NCI-H1092 treated with DMSO at 0.1 percent for 48 hours (cell line): ENCODE measurements at regions not wholly inside any gene's neighbourhood (a gene's known extent, or its start where the extent isn't known, plus 50 kb on each side); places are given as distances from the start of the nearest gene placed in this dataset.

Experiments used
- DNase-seq: peaks from one replicate; lab custom pipeline; 2025; lab: John Stamatoyannopoulos, UW

DNA sequence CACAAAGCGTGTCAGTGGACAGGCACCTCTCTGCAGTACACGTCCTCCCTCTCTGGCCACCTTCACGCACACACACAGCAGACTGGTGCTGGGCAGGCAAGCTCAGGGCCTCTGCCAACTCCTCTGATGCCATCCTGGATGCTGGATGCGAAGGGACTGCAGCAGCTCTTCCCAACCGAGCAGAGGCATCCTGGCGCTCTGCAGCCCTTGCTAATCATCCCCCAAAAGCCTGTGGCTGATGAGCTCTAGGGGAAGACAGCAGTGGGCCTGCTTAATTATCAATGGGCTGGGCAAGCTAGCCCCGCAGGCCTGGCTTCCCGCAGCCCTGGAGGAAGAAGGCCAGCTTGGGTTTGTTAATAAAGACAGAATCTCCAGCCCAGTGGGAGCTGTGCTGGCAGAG lies 71.3 kb upstream of the TEX51 start:
- no peak for DNase-seq

DNA sequence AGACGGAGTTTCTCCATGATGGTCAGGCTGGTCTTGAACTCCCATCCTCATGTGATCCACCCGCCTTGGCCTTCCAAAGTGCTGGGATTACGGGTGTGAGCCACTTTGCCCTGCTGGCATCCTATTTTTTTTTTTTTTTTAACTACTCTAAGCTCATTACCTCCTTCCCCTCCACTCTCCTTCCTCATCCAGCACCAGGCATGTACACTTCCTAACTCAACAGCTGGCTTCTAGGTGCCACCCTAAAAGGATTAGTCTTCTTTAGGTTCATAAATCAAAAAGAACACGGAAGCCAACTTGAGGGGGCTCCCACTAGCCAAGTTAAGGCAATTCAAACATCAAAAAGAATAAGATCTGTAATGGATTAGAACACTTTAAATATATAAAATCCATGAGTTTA lies 70.6 kb upstream of the TEX51 start:
- DNase-seq, result no peak

DNA sequence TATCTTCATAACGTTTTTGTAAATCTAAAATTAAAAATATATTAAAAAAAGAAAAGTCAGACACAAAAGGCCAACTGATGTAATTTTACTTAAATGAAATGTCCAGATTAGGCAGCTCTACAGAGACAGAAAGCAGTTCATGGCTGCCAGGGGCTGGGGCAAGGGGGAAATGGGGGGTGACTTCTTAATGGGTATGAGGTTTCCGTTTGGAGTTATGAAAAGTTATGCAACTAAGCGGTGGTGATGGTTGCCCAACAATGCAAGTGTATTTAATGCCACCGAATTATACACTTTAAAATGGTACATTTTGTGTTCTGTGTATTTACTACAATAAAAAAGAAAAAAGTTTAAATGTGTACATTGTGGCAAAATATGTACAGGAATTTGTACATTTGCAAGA lies 70.2 kb upstream of the TEX51 start:
- no peak for DNase-seq

DNA sequence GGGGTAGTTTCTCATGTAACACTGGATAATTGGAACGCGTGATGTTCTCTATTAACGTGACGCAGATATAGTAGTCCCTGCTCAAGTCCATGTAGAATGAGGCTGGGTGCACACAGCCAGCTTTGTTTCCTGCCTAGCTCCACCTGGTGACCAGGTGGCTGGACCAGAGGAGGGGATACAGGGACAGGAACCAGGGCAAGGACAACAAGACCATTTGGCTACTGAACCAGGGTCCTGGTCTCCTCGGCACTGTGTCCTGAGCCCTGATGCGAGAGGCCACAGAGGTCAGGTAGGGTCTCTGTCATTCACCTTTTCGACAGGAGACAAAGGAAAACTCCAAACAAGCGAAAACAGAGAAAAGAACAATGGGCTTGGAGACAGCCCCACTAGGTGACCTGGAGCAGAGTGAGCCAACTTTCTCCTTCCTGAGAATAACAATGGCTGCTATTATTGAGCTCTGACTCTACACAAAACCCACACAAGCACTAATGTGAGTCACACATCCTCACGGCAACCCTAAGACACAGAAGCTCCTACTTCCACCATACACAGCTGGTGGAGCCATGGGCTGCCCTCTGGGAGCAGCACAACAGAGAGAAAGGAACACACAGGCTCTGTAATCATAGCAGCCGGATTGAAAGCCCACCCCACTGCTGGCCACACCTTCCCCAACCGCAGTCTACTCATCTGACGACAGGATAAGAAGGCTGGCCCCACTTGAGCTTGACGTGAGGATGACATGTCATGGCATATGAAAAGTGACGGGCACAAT lies 67.3 kb upstream of the TEX51 start:
- DNase-seq, result no peak

DNA sequence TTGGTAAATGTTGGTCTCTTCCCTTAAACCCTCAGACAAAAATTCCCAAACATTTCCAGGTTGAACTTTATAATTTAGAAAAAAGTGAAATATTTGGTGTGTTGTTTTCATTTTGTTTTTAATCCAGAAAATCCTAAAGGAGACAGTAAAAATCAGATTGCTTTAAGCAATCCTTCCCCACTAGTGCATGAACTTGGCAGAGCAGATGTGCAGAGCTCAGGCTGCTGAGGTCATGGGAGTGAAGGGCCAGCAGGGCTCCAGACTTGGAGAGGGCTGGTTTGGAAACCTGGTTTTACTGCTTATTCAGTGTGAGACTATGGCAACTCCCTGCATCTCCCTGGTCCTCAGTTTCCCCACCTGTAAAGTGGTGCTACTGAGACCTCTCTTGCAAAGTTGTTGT lies 66.7 kb upstream of the TEX51 start:
- no peak for DNase-seq

DNA sequence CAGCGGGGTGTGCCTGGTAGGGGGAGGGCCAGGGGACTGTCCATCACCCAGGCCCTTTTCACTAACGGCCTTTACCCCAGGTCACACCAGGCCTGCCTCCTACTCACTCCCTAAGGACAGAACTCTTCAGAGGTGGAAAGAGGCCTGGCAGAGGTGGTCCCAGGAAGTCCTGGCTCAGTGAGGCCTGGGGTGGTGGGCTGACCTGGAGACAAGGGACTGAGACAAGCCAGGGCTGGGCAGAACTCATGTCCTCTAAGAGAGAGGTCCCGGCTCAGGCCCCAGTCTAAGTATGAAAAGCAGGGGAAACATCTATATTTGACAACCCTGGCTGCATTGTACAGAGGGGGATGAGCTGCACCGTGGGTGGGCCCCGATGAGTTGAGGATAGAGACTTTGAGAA lies 65.9 kb upstream of the TEX51 start:
- no peak for DNase-seq

DNA sequence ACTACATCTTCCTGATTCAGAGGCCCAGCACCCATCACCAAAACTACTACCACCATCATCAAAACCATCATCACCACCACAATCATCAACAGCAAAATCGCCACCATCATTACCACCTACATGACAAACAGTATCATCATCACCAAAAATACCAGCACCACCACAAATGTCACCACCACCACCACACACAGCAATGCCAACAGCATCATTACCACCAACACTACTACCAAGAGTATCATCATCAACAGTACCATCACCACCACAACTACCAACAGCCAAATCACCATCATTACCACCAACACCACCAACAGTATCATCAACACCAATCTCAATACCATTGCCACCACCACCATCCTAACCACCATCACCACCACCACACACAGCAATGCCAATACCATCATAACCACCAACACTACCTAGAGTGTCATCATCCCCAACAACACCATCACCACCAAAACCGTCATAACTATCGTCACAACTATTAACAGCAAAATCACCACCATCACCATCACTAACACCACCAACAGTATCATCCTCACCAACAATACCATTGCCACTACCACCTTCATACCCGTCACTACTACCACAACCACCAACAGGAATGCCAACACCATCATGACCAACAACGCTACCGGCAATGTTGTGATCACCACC lies 64.6 kb upstream of the TEX51 start:
- no peak for DNase-seq

DNA sequence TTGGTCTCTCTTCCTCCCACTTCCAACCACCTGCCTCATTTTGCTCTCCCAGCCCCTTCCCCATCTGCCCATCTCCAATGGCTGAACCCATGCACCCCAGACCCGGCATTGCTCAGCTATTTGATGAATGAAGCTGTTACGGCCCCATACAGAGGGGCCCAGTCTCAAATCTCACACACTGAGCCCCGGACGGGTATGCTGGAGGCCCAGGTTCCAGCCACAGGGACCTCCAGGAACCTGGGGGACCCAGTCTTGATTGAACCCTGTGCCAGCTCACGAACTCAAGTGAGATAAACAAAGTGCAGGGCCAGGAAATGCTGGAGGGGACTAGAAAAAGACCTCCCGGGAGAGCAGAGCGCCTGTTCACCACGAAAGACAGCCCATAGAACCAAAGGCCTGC lies 63.4 kb upstream of the TEX51 start:
- DNase-seq, result no peak

DNA sequence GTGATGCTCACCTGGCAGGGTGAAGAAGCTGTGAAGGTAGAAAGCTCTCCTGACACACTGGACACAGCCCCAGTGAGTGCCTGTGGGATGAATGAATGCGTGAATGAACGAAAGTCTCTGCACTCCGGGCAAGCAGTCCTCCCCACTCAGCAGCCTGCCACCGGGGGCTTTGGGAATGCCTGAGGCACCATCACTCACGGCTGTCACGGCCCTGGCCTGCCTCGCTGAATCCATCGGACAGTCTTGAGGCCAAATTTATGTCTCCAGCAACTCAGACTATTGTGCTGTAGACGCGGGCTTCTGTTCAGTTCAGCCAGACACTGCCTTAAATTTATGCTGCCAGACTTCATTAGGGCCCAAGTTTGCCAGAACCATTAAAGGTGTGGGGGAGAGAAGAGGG lies 62.9 kb upstream of the TEX51 start:
- DNase-seq, result no peak

DNA sequence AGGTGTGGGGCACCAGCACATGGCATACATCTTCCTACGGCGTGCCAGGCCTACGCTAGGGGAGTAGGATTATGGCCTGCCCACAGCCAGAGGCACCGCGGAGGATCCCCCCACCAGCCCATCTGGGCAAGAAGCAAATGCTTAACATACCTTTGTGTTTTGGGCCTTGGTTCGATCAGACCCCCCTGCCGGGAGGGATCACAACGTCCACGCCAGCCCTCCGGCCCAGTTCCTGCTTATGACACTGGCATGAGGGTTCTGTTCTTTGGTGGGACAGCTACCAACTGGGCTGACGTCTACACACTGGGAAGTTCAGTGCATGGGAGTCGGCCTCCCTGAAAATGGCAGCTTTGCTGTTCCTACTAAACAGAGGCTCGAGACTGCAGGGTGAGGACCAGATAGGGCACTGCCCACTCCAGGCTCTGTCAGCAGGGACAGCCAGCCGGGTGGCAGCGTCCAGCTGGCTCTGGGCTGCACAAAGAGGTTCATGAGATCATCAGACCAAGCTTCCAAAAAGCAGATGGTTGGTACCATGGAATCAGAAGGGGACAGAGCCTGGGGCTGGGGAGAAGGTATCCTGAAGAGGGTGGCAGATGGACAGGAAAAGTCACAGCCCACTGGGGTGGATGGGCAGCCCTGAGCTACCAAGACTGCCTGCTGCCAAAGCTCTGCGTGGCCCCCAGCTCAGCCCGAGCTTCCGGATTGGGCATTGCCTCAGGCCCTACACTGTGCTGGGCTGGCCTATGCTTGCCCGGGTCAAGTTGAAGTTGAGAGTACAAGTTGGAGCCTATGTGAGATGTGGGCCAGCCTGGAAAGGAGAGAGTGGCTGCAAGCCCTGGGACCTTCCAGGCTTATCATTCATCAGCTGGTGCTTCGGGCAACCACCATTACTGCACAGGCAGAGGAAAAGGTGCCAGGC lies 61.7 kb upstream of the TEX51 start:
- no peak for DNase-seq

DNA sequence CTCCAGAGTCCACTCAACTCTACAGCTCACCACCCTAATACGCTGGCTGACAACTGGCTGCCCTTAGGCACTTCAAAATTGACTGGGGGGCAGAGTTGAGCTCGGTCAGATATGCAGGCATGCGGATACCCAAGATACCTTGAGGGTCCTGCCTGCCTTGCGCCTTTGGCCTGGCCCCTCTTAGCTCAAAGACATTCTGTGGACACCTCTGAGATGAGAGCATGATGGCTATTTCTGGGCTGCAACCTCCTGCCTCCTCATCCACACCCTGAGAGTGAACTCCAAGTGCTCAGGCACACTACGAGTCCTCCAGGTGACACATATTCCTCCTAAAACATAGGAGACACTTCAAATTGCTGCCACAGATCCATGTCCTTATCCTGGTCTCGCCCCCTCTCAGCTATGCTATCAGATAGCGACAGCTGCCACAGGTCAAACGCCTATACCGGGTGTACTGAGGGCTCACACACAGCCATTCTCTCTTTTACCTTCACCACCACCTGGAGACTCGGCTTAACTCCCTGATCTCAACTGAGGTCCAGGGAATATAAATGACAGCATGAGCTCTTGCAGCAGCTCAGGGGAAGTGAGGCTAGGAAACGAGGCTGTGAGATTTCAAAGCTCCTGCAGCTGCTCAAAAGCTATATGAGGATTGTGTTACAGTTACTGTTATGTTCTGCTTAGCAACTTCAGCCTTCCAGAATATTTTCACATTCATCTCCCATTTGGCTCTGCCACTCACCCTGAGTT lies 60.5 kb upstream of the TEX51 start:
- DNase-seq, result no peak

DNA sequence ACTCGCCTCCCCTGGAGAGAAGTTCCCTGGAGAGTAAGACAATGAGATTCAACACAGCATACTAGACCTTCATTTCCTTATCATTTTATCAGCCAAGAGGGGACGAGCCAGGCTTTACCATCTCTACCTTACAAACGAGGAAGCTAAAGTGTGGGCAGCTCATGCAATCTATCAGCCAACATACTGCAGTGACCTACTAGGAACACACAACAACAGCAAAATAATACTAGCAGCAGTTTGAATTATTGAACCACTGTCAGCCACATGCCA lies 60.0 kb upstream of the TEX51 start:
- no peak for DNase-seq

DNA sequence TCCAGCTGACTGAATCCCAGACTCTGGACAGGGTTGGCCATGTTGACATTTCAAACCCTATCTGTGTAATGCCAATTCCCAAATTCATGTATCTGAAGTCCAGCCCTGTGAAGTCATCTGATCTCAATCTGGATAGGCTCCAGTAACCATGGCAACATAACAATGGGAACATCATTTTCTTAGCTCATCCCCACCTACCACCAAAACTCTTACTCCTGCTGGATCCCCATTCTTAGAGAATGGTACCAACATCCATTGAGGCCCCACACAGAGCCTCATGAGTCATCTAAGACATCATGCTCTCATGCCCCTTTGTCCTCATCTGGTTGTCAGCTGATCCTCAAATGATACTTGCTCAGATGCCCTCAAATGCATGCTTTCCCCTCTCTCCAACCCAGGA lies 58.9 kb upstream of the TEX51 start:
- no peak for DNase-seq

DNA sequence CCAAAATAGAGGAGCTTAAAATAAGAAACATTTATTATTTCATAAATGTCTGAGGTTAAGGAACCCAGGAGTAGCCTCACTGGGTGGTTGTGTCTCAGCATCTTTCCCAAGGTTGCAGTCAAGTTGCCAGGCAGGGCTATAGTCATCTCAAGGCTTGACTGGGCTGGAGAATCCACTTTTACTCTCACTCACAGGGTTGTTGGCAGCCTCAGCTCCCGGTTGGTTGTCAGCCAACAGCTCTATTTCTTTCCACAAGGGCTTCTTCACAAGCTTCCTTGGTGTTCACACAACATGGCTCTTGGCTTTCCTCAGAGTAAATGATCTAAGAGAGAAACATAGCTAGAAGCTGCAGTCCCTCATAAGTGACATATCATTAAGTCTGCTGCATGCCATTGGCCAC lies 55.6 kb upstream of the TEX51 start:
- no peak for DNase-seq

DNA sequence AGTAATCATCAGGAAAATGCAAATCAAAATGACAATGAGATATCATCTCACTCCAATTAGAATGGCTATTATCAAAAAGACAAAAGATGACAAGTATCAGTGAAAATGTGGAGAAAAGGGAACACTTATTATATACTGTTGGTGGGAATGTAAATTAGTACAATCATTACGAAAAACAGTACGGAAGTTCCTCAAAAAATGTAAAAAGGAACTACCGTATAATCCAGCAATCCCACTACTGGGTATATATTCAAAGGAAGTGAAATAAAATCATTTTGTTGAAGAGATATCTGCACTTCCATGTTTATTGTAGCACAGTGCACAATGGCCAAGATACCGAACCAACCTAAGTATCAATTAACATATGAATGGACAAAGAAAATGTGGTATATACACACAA lies 52.4 kb upstream of the TEX51 start:
- no peak for DNase-seq
